Fibroblast of skin of abdomen (primary cell): ENCODE measurements at regions not wholly inside any gene's neighbourhood (a gene's known extent, or its start where the extent isn't known, plus 50 kb on each side); places are given as distances from the start of the nearest gene placed in this dataset.
A peak's percentile ranks its signal among the peaks of the same experiment; 100 is the strongest.

Experiments
- DNase-seq: peaks from one replicate; pipeline ENCODE4 v3.0.0-alpha.2; 2013

GRCh38 chr20:24763386-24764026 is 185.6 kb upstream of the CST7 start:
- no peak for DNase-seq

- no peak for DNase-seq
Measured at GRCh38 chr20:24764027-24764793, 184.9 kb upstream of the CST7 start.

GRCh38 chr20:24764794-24765202 is 184.3 kb upstream of the CST7 start:
- DNase-seq = no peak

GRCh38 chr20:24765316-24766142 is 183.5 kb upstream of the CST7 start:
- DNase-seq = no peak

- no peak for DNase-seq
Measured at GRCh38 chr20:24766143-24766527, 182.9 kb upstream of the CST7 start.

GRCh38 chr20:24766826-24767622 is 182.0 kb upstream of the CST7 start:
- DNase-seq = no peak

GRCh38 chr20:24767623-24768100 is 181.4 kb upstream of the CST7 start:
- no peak for DNase-seq

GRCh38 chr20:24768201-24768636 is 180.8 kb upstream of the CST7 start:
- DNase-seq = no peak

- DNase-seq = no peak
Measured at GRCh38 chr20:24768713-24769601, 180.1 kb upstream of the CST7 start.

- DNase-seq = no peak
Measured at GRCh38 chr20:24769878-24770627, 179.0 kb upstream of the CST7 start.

- no peak for DNase-seq
Measured at GRCh38 chr20:24770628-24771541, 178.2 kb upstream of the CST7 start.

GRCh38 chr20:24771542-24772061 is 177.5 kb upstream of the CST7 start:
- DNase-seq = no peak

- DNase-seq = no peak
Measured at GRCh38 chr20:24772667-24773066, 176.4 kb upstream of the CST7 start.

GRCh38 chr20:24773168-24773567 is 175.9 kb upstream of the CST7 start:
- peak; percentile 62 for DNase-seq

- DNase-seq = peak; percentile 96
Measured at GRCh38 chr20:24773751-24774201, 175.3 kb upstream of the CST7 start.

GRCh38 chr20:24775966-24776365 is 173.1 kb upstream of the CST7 start:
- no peak for DNase-seq

GRCh38 chr20:24776755-24777271 is 172.3 kb upstream of the CST7 start:
- no peak for DNase-seq

- DNase-seq = no peak
Measured at GRCh38 chr20:24777746-24778145, 171.3 kb upstream of the CST7 start.

GRCh38 chr20:24778585-24779031 is 170.5 kb upstream of the CST7 start:
- no peak for DNase-seq
